M059J (cell line): ENCODE measurements at regions not wholly inside any gene's neighbourhood (a gene's known extent, or its start where the extent isn't known, plus 50 kb on each side); places are given as distances from the start of the nearest gene placed in this dataset.

Source experiments
- DNase-seq: peaks from one replicate; pipeline ENCODE4 v3.0.0-alpha.2; 2012; ENCODE audit warnings: low read depth

DNA sequence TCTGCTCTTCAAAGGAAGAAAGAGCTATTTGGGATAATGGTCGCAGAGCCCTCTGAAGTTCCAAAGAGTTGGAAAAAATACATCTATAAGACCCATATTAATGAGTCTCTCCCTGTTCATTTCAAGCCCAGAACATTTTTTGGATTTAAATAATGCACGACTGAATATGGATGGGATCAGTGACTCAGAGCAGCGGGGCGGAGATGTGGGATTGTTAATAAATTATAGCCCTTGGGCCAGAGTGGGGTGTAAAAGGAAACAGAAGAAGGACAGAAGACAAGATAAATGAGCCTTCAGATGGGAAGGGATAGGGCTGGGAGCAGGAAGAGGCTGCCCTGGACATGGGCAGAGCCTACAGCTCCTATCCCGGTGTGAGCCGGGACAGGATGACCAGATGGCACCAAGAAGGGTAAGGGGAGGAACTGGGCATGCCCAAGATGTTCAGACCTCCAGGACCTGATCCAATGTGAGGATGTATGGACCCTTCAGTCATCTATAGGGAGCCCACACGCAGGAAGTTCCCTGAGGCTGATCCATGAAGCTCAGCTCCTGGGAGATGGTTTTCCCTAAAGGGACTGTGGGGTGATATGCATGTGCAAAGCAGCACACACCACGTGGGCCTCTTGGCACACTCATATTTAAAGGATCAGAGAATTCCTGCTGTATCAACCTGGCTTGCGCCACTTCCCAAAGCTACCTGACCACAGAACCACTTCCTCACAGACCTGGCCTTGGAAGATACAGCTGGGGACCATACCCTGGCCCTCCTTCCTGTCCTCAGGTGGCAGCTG, 96.1 kb upstream of the PLXNA4 start:
- DNase-seq, result no peak

DNA sequence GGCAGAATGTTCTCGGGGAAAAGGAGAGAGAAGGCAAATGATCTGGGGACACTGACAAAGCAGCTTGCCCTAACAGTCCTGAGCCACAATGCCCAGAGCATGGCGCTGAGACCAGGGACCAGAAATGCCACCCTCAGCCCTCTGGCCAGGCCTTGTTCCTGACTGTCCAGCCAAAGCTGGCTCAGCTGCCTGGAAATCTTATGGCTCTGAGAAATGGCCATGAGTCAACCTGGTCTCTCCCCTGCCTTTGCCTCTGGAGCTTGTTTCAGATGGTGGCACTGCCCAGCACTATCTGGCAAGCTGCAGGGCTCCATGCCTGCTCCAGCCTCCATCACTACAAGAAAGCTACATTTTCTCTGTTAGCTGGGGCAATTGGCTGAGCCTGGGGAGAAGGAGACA, 90.5 kb upstream of the PLXNA4 start:
- peak; percentile 50 for DNase-seq

DNA sequence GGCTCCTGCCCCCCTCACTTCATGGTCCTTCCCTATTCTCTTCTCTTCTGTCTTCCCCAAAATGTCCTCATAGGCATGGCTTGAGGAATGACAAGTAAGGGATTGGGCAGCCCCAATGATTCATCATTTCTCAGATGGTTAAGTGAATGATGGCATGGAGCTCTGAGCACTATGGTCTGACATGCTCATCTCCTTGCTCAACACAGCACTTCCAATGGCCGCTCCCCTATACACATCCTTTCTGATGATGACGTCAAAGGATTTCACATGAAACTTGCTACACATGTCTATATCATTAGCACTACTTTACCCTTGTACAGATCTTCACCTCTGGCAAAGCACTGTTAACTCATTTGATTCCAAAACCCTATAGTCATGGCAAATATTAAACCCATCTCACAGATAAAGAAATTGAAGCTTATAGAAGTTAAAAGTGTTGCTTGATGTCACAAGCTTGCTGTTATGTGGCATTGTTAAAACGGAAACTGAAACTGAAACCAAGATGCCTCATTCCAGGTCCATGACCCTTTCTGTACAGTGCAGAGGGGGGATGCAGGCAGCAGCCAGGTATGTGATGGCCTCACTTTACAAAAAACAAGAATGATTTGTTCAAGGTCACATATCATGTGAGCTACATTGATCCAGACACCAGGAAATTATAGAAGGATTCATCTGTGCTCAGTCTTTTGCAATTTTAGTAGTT, 90.0 kb upstream of the PLXNA4 start:
- DNase-seq, result peak; percentile 47

DNA sequence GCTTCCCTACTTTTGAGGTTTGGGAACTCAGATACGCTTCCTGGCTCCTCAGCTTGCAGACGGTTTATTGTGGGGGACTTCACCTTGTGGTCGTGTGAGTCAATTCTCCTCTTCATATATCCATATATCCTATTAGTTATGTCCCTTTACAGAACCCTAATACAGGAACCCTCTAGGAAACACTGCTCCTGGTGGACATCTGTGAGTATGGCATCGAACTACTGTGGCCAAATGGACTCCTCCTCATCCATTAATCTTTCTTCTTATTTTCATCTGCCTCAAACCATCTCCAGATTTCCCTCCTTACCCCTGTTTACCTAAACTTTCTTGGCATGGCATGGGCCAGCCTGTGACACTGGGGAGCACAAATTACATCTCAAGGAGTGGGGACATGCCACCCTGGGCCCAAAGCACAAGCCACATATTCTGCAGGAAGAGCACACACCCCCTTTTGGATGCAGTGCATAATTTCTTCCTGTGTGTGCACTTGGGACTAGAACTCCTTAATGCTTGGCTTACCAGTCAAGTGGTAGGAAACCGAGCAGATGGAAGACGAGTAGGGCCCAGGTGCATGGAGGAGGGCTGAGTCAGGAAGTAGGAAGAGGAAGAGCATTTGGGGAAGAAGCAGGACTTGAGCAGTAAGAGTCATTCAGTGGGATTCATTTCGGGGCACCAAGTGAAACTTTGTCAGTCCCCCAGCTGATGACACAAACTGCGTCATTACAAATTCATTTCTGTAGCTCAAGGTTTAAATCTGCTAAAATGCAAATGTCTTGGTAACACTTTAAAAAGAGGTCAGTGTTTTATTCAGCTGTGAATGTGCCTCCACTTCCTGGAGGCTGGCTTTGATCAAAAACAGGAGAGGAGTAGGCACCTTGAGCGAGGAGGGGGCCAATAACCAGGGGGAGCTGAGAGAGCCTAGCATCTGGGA, 80.8 kb upstream of the PLXNA4 start:
- DNase-seq, result peak; percentile 39

DNA sequence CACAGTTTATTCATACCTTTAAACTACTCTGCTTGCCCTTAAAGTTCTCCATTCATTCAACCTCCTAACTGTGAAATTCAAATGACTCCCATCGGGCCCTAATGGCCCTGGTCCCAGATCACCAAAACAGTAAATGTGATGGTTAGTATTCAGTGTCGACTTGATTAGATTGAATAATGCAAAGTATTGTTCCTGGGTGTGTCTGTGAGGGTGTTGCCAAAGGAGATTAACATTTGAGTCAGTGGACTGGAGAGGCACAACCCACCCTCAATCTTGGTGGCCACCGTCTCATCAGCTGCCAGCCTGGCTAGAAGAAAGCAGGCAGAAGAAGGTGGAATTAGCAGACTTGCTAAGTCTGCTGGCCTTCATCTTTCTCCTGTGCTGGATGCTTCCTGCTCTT, 80.1 kb upstream of the PLXNA4 start:
- DNase-seq, result no peak

DNA sequence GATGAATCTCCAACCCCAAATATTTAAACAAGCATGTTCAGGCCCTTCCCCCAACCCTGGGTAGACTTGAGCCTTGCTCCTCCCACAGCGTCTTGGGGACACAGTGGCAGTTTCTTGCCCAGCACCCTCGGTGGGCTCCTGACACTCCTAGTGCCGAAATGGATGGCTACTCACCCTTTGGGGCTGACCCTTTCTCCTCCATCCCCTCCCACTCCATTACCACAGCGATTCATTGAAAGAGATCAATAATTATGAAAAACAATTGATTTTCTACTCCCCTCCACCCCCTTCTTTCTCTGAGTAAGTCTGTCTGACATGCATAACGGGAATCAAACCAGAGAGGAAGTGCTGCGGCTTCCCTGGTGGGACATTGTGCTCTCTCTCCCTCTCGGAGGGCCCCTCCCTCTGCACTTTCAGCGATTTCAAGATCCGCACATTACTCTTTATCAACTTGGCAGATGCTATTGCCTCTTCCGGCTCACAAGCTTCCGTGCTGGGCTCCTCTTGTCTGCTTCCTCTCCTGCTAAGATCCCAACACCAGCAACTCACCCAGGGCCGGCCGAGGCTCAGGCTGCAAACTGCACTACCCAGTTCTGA, 79.0 kb upstream of the PLXNA4 start:
- no peak for DNase-seq

DNA sequence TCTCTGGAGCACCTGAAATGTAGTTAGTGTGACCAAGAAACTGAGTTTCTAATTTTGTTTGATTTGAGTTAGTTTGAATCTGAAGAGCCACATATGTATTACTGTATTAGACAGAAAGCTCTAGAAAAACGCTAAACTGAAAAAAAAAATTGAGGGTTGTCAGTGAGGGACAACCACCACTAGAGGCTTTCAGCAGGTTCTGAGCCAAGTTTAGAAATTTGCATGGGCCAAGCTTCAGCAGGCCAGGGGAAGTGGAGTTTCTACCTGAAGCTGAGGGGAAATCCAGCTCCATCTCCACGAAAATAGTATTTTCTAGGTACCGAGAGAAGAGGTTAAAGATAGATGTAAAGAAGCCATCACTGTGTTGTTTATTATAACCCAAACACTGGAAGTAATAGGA, 77.9 kb upstream of the PLXNA4 start:
- DNase-seq, result no peak

DNA sequence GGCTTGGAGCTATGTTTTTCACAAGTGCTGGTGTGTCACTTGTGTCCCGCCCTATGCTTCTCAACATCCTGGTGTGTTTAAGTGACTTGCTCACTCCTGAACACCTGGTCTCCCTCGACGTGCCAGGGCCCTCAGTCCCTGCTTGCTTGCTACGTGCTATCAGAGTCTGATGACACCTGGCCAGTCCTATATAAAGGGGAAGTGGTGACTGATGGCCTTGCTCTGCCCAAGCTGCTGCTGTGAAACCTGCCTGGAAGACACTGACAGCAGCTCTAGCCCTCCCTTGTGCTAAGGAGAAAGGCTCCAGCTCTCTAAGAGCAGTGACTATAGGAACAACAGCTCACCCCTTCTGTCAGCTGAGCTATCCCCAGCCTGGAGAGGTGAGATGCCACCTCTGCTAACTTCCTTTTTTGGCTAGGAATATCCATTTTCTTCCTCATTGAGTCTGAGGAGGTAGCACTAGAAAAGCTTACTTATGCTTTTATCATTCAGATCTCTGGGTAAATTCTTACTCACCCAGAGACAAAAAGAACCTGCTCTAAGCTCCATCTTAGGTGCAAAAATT, 77.2 kb upstream of the PLXNA4 start:
- no peak for DNase-seq

DNA sequence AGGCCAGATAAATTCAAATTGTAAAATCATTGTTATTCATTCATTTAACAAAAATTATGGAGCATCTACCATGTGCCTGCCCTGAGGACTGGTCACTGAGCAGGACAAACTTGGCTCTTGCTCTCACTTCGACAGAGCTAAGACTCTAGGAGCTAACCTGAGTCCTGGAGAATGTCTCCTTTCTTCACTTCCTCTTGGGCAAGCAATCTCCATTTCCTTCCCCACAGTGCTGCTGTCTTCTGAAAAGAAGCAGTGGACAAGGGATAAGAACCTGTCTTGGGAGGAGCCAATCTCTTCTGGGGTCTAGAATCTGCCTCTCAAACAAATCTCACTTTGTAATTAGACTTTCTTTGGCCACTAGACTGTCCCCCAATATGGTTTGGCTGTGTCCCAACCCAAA, 76.2 kb upstream of the PLXNA4 start:
- no peak for DNase-seq

DNA sequence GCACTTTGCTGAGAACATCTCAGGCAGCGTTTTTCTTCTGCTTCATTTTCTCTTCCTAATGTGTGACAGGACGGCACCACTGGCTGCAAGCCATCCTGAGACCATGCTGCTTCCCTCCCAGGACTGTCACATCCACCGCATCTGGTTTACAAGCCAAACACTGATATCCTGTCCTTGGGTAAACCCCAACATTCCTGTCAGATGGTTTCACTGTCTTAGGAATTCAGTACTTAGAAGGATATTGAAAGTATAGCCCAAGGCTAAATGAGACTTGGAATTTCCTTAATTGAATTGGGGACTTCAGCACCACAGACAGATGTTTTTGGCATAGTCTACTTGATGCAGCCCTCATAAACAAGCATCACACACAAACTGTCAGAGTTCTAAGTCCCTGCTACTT, 74.2 kb upstream of the PLXNA4 start:
- peak; percentile 99 for DNase-seq

DNA sequence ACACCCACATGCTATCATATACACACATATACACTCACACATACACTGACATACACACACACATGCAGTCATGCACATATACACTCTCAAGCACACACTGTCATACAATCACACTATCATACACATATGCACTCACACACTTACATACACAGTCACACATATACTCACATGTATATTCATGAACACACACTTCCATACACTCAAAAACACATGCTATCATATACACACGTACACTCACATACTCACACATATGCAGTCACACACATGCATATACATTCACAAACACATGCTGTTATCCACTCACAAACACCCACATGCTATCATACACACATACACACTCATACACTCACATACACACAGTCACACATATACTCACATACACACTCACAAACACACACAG, 71.0 kb upstream of the PLXNA4 start:
- DNase-seq, result no peak

DNA sequence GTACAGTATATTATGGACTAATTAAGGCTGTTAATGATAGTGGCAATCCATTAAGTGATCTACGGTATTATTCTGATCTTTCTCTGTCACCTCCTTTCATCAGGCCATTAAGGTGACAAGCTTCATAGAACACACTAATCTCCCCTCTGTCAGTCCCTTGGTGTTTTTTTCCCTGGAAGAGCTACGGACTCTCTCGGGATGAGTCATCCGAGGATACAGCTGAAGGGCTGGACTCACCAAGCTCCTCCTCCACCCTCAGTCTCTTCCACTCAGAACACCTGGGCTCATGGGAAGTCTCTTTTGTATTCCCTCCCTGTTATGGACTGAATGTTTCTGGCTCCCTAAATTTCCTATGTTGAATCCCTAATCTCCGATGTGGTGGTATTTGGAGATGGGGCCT, 69.8 kb upstream of the PLXNA4 start:
- DNase-seq, result peak; percentile 42

DNA sequence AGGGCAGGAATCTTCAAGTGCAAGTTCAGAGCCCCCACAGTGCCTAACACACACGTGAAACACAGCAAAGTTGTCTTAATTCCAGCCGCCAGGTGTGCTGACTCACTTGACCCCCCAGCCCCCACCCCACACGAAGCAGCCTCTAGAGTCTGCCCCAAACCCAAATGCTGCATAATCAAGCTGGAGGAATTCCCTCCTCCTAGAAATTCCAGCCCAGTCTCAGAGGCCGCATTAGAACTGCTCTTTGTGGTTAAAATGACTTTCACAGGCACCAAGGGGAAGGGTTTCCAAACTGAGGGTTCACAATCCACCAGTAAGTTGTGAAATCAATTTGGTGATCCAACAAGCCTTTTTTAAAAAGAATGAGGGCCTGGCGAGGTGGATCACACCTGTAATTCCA, 67.0 kb upstream of the PLXNA4 start:
- no peak for DNase-seq

DNA sequence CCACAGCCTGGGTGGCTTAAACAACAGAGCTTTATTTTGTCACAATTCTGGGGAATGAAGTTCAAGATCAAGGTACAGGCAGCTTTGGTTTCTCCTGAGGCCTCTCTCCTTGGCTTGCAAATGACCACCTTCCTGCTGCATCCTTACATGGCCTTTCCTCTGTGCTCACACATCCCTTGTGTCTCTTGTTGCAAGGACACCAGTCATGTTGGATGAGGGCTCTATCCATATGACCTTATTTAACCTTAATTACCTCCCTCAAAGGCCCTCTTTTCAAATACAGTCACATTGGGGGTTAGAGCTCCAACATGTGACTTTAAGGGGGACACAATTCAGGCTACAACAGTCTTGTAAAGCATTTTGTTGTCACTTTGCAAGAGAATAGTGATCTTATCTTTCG, 65.0 kb upstream of the PLXNA4 start:
- no peak for DNase-seq

DNA sequence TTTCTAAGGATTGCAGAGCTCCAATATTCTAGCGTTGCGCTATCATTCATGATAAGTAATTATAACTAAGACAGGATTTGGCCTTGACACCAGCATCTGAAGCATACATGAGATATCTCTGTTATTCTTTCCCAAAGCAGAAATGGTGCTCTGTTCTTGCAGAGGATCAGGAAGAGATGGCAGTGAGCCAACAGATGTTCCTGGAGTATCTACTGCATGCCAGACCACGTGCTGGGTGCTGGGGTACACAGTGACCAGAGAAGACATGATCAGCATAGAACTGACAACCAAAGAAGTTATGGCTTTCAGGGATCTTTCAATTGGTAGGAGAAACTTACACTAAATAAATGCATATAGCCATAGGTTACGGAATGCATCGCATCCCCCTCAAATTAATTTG, 63.7 kb upstream of the PLXNA4 start:
- DNase-seq, result no peak

DNA sequence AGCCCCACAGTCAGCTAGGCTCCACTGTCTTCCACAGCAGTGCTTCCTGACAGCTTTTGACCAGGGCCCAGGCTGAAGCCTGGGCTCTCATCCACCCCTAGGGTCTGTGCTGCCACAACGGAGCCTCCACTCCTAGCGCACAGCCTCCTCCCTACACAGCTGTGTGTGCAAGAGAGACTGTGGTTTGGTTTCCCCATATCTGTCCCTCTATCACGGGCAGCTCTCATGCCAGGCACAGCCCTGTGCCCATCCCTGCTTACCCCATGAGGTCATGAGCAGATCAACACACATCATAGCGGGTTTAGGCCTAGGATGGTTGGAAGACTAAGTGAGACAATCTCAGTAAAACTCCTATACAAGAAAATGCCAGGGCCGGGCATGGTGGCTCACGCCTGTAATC, 61.7 kb upstream of the PLXNA4 start:
- no peak for DNase-seq

DNA sequence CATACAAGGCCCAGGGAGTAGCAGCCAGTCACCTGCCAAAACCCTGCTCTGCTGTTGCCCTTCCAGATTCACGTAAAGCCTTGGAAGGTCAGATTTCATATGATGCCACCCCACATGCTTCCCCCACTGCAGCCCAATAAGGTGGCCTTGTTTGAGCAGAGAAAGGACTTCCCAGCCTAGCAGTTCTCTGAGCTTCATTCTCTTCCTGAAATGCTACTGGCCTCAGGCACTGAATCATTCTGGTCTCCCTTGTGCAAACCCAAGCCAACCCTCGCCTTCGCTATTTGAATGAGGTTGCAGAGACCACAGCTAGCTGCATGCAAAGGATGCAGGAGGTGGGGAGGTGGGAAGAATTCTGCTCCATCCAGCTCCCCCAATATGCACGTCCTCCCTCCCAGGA, 60.3 kb upstream of the PLXNA4 start:
- no peak for DNase-seq

DNA sequence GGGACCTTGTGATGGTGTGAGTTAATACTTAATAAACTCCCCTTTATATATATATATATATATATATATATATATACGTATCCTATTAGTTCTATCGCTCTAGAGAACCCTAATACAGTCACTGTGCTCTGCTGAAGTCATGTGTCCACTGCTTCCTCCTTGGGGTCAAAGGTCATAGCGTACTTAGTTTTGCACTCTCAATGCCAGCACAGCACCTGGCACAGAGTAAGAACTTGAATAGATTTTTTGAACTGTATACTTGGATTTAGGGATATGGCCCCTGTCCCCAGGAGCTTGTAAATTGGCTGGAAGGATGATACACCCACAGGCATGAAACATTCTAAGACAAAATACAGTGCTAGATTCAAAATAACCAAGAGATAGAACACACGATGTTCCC, 58.9 kb upstream of the PLXNA4 start:
- no peak for DNase-seq

DNA sequence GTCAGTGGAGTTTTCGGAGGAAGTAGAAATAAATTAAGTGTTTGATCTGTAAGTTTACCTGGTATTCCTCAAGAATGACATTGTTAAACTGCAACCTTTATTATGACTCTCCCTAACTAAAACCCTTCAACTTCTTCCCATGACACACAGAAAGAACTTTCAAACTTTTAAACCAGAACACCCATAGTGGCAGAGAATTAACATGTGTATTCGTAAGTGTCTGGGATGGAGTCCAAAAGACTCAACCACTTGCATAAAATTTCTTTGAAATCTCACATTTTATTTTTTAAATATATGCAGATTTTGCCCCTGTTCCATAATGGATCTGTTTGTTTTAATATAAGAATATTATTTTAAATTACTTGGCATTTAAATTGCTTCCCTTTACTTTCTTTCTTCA, 54.6 kb upstream of the PLXNA4 start:
- no peak for DNase-seq
